ENCODE measurements at regions not wholly inside any gene's neighbourhood (a gene's known extent, or its start where the extent isn't known, plus 50 kb on each side); places are given as distances from the start of the nearest gene placed in this dataset.

DNA sequence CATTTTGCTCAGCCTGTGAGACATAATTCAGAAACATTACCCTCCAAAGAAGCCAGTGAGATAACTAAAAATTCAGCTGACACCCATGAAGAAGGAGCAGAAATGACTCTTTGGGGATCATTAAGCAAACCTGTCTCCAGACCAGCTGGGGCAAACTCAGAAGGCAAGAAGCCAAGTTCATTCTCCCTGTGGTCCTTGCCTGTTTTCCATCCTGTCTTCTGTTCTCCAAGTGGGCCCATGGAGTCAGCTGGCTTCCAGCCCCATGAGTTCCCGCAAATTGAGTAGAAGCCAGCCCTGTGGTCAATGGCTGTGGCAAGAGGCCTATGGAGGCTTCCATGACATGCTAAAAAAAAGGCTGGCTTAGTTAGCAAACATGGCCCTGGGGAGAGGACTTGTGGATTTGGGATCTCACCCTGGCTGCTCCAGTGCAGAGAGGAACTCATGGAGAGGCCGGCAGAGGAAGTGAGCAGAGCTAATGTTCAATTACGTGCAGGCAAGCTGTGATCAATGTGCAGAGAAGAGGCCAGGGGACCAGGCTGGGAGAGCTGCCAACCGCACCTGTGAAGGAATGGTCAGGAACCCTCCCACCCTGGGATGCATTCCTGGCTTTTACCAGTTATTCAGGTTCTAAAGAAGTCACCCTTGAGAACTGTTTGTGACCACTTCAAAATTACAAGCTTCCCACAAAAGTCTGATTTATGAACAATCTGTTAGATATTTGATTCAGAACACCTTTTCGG lies 229.1 kb downstream of the TSHZ3 start:
- no peak for DNase-seq (ENCODE audit: low spot score)

DNA sequence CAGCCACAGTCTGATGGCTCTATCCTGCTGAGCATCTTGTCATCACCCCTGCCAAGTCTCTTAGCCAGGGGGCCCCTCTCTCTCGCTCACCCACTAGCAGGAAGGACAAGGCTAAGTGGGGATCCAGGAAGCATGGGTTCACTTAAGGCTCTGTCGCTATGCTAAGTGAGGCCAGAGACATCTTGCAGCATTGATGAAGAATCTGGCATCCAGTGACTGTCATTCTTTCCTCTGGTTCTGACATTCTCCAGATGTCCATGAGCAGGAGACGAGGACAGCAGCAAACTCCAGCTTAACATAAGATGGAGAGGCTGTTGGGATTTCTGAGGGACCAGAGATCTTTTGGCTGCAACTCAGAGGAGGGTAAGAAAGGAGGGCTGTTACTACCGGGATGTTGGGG lies 230.2 kb downstream of the TSHZ3 start:
- DNase-seq (ENCODE audit: low spot score), result no peak

DNA sequence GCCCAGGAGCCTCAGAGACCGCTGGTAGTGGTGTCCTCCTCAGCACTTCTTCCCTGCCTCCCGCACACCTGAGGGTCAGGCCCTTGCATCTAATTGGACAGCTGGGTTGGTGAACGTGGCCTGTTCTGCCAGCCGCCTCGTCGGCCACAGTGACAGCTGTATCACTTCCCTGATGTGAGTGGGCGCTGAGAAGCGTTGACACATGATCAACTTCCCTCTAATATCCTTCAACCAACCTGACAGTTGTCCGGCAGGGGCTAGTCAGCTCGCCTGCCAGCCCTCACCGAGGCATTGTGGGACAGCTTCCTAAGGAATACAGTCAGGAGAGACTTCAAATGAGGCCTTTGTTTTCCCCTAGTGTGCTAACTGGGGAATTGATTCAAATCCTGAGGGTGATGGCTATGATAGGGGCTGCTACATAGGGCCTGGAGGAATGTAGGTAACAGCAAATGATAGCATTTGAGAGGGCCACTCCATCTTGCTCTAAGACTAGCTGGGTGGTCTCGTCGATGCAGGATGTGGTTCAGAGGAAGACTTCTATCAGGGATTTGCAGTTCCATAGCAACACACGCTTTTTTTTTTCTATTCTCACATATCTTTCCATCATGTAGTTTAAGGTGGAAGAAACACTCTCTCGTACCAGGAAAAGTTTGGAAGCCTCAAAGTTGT lies 230.8 kb downstream of the TSHZ3 start:
- no peak for DNase-seq (ENCODE audit: low spot score)

DNA sequence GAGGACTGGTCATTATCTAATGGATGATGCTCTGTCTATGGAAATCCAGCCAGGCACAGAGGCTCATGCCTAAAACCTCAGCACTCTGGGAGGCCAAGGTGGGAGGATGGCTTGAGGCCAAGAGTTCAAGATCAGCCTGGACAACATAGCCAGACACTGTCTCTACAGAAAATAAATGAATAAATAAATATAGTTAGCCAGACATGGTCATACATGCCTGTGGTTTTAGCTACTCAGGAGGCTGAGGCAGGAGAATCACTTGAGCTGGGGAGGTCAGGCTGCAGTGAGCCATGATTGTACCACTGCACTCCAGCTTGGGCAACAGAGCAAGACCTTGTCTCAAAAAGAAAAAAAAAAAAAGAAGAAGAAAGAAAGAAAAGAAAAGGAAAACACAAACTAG lies 234.7 kb downstream of the TSHZ3 start:
- no peak for DNase-seq (ENCODE audit: low spot score)

DNA sequence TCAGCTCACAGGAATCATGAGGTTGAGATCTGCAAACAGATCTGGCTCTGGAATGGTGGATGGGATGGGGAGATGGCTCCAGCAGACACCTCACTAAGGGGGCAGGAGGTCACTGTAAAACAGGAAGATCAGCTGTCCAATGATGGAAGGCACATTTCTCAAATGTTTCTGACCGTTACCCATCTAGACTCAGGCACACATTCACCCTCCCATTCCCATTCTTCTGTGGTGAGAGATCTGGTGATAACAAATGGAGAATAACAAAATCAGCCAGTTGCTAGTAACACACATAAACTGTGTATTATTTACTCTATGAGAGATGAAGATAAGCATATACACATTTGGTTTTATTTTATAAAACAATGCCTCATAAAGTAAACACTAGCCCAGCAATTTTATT lies 235.9 kb downstream of the TSHZ3 start:
- DNase-seq (ENCODE audit: low spot score), result no peak

DNA sequence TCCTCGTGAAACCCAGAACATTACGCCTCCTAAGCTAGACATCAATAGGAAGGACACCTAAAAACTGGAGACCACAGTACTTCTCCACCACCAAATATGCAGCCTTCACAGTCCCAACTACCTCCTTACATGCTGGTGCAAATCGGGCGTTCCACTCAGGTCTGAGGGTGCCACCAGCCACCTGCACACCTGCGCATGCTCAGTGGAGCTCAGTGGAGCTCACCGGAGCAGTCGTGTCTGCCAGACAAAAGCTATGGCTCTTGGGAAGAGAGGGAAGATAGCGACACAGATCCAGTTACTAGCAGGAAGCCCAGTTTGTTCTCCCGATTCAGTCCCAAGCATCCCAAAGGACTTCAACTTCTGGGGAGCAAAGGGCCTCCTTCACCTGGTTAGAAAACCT lies 237.1 kb downstream of the TSHZ3 start:
- no peak for DNase-seq (ENCODE audit: low spot score)

DNA sequence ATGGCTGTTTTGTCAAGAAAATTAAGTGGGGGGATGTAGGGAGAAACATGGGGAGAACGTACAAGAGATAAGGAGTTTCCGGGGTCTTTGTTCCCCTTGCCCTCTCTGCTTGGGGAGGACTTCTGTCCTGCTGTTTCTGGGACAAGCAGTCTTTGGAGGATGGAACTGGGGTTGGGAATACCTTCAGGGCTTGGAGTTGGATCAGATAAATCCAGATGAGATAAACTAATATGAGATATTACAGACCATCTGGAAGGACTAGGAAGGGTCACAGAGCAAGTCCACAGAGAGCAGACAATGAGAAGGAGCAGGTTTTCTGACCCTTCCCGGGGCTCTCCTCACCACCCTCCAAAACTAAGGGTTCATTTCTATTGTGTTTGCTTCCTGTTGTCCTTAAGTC lies 237.5 kb downstream of the TSHZ3 start:
- DNase-seq (ENCODE audit: low spot score), result no peak

DNA sequence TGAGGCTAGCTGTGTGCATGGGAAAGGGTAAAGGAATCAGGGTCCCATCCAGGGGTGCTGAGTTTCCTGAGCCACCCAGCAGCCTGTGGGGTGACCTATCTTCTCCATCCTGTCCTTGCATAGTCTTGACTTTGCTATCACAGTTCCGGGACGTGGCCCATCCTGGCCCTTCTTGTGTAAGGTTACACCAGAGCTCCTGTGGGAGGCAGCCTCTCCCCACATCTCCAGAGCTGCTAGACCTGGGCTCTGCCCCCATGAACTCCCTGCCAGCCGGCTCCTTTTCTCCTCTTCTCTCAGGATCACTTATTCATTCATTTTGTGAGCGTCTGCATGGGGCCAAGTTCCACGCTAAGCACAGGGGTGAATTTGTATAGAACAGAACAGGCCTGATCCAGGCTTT lies 238.9 kb downstream of the TSHZ3 start:
- DNase-seq (ENCODE audit: low spot score), result no peak

DNA sequence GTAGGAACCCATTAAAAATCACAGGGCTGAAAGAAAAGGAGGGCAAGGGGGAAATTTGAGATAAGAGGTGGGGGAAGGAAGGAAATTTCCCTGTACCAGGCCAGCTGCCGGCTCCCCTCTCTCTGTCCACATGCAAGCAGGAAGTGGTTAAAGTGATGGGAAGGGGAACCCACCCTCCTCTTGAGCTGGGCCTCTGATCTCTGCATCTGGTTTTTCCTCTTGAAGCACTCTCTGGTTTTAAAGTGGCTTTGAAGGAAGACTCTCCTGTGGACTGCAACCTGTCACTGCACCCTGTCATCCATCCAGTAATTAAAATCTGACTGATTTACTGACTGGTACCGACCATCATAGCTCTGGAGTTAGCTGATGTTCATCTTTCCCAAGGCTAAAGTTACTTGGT lies 239.6 kb downstream of the TSHZ3 start:
- DNase-seq (ENCODE audit: low spot score), result no peak

DNA sequence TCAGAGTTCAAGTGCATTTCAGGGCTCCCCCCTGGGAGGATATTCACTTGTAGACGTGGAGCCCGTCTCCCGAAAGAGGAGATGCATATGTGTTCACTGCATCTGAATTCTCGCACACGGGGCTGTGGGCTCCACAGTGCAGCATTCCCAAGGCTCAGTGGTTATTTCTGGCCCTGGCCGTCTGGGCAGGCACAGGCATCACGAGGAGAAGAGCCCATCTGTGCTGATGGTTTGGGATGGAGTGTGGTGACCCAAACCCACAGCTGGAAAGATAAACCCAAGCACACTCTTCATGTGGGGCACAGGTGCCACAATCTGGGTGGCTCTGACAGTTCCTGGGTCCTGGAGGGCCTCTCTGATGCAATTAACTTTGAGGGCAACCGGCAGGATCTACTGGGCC lies 242.1 kb downstream of the TSHZ3 start:
- DNase-seq (ENCODE audit: low spot score), result no peak

DNA sequence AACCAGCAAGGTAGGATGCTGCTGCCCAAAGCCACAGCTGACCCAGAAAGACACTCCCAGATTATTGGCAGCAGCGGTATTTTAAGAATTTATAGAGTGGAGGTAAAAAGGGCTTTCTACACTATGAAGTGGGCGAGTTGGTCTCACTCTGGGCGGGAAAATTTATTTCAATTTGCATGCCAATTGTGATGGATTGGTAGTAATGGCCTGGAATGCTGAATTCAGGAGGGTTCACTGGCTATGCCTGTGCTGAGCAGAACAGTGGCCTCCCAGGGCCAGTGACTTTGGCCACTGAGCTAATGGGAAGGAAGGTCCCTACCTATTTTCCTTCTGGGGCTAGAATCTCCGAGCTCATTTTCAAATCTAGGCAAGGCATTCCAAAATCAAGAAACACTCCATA lies 243.5 kb downstream of the TSHZ3 start:
- no peak for DNase-seq (ENCODE audit: low spot score)

DNA sequence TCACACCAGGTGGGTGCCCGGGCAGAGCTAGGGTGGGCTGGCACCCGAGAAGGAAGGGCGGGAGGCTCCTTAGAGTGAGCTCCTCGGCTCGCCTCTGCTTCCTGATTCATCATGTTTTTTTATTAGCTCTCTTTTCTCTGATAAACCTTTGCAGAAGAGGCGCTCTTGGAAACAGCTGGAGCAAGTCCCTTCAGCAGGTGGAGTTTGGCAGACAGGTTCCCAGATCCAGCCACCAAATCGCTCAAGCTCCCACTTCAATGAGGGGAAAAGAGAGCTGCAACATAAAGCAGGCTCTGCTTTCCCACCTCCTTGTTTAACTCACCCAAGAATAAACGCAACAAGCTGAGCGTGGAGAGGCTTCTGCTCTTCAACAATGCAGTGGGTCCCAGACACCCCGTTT lies 244.8 kb downstream of the TSHZ3 start:
- no peak for DNase-seq (ENCODE audit: low spot score)

DNA sequence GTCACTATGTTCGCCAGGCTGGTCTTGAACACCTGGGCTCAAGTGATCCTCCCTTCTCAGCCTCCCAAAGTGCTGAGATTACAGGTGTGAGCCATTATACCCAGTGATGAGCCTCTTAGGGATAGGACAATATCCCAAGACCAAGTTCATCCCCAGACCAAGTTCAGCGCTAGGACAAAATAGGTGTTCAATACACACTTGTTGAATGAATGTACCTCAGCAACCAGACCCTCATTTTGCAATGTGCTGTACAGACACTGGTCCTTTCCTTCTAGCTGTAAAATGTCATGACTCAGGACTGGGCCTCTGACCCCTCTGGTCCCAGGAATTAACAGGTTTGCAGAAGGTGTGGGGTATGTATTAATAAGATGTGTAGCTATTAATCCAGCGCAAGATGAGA lies 246.0 kb downstream of the TSHZ3 start:
- DNase-seq (ENCODE audit: low spot score), result no peak

DNA sequence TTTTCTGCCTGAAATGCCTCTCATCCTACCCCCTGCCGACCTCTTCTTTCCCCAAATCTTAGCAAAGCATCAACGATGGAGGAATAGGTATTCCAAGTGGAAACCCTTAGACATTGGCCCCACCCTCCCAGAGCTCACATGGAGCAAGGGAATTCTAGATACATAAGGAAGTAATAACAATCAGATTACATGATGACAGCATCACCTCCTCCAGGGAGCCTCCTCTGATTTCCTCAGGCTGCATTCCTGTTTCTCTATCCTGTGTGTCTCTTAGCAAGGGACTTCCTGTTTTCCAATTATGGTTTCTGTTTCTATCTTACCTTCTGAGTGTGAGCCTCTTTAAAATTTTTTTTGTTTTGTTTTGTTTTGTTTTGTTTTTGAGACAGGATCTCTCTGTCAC lies 246.6 kb downstream of the TSHZ3 start:
- DNase-seq (ENCODE audit: low spot score), result no peak

DNA sequence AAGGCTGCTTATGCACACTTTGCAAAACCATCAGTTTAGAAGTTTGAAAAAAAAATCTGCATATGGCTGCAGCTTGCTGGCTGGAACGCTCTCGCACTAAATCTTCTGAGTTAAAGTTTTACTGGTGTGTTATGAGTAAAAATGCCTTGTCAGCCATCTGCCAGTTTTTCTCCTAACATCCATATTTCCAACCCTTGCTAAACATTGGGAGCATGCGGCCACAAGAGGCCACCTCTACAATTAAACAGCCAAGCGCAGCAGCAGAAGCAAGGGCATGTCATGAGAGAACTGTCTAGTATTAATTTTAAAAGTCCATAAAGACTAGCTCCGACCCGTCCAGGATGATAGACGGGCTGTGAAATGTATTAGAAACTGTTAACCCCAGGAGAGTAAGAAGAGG lies 248.3 kb downstream of the TSHZ3 start:
- DNase-seq (ENCODE audit: low spot score), result no peak

DNA sequence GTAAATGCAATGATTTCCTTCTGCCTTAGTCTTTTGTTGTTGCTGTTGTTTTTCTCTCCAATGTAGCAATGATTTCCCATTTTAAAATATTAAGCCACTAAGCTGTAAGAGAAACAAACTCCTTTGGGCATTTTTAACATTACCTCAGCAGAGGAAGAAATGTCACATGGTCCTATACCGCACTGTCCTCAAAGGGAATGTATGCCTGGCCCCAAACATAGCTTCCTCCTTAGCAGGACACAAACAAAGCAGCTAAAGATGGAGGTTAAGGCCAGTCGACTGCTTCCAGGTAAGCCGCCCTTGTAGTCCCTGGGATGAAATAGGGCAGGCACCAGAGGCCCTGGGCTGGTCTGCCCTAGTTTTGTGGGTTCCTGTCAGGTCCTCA lies 249.0 kb downstream of the TSHZ3 start:
- DNase-seq (ENCODE audit: low spot score), result no peak

DNA sequence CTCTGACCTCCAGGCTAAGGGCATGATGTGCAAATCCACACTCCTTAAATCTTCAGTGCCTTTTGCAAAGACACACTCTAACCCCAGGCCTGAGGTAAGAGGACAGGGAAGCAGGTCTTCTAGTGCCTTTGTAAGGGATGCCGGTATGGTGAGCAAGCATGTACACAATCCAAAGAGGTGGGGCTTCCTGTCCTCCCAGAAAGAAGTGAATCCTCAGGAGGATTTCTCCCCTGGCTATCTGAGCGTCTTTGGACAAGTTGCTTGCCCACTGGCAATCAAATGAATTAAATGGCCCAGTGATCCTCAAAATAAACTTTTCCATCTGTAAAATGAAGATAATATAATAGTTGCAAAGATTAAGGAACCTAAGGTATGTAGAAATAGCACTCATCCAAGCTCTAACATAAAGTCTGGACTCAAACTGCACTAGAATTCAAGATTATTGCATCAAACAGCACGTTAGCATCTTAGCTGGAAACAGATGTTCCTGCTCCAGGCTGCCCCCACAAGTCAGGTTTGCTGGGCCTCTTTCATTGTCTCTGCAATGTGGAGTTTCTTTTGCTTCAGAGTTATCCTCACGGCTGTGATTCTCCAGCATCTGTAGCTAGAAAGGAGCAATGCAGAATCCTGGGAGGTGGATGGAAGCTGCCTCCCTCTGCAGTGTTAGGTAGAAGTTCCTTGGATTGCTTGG lies 249.6 kb downstream of the TSHZ3 start:
- no peak for DNase-seq (ENCODE audit: low spot score)

DNA sequence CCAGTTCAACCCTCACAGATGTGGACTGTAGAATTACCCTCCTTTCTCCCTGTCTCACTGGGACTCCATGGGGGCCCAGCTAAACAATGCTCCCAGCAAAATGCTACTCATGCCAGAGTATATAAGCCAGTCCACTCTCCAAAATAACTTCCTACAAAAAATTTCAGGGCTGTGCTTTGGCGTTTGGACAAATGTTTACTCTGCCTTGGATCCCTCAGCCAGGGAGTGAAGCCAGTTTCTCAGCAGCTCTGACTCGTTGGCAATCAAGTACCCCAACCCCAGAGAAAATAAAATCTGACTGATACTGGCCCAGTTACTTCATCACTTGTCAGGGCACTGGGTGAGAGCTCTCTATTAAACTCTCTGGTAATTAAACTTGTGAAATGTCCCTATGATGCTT lies 250.4 kb downstream of the TSHZ3 start:
- DNase-seq (ENCODE audit: low spot score), result no peak

DNA sequence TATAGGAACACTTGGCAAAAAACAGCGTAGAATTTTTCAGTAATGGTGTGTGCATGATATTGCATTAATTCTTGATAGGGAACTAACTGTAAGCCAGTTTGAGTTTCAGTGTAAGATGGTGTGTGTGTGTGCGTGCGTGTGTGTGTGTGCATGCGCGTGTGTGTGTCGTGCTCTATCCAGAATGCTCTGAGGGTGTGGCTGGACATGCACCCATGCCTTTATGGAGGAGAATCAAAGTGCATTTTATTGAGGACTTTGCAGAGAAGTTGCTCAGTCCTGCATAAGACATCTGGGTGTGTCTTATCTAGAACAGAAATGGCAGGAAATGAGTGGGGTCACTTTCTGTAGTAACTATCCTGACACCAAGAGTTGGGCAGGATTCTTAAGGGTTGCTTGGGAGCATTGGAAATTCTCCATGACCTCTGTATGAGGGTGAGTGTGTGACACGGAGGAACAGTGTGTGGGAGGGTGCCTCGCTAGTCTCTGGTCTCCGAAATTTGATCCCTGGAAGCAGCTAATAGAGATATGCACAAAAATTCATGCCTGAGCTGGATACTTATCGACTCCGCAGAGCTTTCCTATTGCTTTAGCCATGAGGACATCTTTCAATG lies 252.2 kb downstream of the TSHZ3 start:
- DNase-seq (ENCODE audit: low spot score), result no peak

DNA sequence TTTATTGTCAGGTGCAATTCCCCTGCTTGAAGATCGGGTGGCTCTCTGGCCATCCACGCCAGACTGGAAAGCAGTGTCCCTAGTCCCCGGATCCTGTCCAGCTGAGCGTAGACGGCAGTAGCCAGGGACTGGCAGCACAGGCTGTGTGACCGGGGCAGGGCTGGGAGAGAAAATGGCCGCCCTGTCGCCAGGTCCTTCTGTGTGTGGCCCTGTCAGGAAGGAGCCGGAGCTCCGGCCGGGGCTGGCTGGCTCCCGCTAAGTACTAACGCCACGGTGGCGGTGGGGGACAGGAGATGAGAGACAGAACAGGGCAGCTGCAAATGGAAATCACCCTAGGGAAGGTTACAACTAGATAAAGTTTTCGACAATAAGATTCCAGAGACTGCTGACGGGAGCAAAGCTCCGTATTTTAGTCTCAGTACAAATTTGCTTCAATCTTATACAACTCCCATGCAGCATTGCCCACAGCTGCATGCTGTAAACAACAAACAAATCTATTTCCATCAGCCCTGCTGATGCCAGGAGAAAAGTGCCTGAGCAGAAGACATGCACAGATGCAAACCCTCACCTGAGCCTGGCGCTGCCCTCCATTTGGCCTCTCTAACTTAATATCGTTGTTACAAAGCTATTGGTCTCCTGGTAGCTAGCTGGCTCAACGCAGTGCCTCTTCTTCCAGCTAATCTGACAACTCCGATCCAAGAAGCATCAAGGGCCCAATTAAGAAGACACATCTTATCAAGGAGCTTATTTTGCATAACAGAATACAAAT lies 253.0 kb downstream of the TSHZ3 start:
- no peak for DNase-seq (ENCODE audit: low spot score)

DNA sequence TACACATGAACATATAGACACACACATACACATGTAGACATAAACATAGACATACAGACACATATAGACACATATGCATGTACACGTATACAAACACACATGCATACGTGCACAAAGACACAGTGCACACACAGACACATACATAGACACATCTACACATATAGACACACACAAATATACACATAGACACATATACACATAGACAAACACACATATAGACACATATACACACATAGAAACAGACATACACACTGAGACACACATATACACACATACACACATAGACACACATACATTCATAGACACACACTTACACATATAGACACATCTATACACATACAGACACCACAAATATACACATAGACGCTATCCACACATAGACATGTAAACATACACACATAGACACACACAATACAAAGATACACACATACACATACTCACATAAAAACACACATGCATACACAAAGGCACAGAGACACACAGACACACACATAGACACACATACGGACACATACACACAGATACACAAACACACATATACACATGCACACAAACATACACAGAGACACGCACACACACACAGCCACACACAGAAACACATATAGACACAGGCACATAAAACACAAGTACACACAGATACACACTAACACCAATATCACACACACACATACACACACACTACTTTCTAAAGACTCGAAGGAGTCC lies 254.0 kb downstream of the TSHZ3 start:
- DNase-seq (ENCODE audit: low spot score), result no peak

DNA sequence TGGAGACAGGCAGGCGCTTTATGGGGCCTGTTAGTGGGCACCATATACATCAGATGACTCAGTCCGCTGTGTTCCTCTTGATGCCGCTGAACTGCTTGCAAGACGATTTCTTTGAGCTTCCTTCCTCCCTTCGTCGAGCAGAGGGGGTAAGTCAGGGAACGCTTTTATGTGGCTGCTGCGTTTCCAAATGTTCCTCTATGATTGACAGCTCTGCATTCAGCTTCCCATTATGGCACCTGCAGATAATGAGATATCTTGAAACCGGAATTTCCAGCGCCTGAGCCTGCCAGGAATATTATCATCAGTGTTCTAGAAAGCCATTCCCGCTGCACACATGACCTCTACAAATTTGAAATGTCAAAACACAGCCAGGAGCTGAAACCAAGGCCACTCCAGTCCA lies 257.0 kb downstream of the TSHZ3 start:
- no peak for DNase-seq (ENCODE audit: low spot score)
